Tongue (tissue), 1 donor: ENCODE measurements at regions not wholly inside any gene's neighbourhood (a gene's known extent, or its start where the extent isn't known, plus 50 kb on each side); places are given as distances from the start of the nearest gene placed in this dataset.
"Not testable (repeated sequence)": the region's sequence is repeated elsewhere in the genome, so short reads cannot be mapped to it uniquely, and the experiment has no call there.

ENCODE experiments used
- DNase-seq: peaks from one replicate; pipeline ENCODE4 v3.0.0-alpha.2; 2015

DNA sequence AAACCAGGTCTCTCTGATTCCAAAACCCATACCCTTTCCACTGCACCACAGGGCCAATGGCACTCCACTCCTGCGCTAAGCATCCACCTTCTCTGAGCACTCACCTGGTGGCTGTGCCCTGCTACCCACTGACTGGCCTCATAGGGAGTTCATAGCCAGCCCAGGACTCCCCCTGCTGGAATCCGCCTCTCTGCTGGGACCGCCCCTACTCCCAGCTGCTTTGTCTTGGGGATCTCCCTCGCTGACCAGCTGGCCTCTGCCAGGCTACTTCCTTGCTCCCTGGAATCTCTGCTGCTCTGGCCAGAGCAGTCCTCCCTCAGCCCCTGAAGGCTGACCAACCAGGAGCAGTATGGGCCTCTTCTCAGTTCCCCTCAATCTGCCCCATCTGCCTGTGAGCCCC is 129.7 kb downstream of the FAXC start:
- DNase-seq, result no peak

DNA sequence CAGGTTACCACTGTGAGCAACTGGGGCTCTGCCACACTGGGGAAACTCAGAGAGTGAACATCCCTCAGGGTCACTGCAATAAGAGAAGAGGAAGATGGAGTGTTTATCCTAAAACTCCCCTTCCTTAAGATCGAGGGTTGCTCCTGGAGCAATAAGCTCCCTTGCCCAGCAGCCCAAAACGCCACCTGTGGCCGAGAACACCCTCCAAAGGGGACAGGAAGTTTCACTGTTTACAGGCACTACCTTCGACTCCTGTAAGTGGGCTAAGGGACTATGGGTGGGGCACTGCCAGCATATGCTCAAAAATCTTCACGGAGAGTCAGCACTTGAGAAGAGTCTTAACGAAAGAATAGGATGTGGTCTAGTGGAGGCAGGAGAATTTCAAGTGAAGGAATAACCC is 132.5 kb downstream of the FAXC start:
- no peak for DNase-seq

- DNase-seq, result no peak
Observed at GRCh38 chr6:99195986-99196655, 153.4 kb downstream of the FAXC start.

DNA sequence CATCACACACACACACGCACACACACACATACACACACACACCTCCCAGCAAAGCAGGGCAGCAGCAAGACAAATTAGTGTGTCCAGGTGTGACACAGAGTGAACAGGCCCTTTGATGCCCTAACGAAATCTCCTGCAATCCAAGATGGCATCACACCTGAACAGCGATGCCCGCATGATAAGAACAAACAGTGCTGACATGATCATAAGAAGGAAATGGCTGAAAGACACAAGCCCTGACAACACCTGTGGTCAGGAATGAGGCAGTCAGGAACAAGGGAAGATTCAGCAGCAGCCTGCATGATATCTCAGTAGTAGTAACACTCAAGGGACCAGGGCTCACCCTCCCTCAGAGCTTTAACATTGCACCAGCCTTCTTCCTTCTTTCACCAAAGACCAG is 156.9 kb downstream of the FAXC start:
- DNase-seq, result no peak

DNA sequence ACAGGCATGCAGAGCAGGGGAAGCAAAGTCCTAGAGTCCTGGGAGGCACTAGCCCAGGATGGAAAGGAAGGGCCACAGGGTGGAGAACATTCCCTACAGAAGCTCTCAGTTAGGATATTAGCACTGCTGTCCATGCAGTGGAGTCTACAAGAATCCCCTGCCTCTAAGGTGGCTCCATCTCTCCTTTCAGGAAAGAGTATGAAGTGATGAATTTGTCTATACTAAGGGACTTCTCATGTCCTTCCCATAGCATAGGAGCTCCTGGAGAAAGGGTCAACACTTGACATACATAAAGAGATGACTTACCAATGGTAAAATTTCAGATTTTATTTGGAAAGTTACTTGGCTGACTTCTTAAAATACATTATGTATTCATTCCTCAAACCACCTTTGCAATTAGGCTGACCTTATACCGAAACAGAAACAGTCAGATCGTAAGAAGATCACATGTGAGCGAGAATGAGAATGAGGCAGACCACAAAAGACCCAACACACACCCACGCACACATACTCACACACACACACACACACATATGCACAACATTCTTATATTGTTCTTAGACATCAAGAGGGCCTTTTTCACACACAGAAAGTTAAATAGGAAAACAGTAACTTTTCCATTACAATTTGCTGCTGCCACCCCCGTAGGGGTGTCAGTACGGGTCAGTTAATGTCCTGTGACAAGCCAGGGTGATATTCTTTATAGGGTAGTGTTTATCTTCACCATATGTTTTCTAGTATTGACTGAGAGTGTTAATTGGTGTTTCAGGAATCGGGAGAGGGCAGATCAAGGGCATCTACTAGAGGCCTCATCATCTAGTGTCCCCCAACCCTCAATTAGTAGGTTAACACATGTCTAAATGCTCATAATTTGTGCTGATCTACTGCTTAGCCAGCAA is 159.4 kb downstream of the FAXC start:
- DNase-seq, result no peak

DNA sequence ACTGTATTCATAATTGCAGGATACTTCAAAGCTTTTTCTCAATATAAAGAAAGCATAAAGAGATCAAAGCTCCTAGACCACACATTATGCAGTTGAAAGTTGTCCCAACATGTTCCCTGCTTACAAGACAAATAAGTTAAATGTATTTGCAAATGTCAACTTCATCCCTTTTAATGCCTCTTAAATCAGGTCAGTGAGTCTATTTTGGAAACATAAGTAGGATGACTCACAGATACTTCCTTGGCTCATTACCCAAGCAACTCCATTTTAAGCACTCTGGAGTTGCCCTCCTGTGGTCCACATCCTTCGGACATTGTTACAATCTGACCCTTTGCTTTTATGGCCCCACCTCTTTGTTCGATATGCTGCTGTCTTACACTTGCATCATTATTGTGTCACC is 162.0 kb downstream of the FAXC start:
- peak; percentile 21 for DNase-seq

GRCh38 chr6:99186417-99186816 is 163.1 kb downstream of the FAXC start:
- DNase-seq, result no peak

DNA sequence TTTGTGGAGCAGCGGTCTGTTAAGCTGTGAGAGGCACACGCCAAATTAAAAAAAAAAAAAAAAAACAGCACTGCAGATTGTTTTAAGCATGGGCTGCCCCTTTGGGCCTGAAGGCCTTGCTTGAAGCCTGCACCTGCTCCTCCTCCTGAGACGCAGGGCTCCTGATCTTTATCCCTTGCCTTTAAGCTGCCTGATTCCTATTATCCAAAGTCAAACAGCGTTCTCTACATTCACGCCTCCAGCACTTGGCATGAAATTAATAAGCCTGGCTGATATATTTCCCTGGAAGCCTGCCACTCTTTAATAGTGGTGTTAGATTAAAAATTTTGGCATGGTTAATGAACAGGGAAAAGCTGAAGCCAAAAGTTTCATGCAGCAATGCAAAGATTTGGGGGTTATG is 163.9 kb downstream of the FAXC start:
- DNase-seq, result peak; percentile 5

- DNase-seq, result no peak
Observed at GRCh38 chr6:99184696-99185095, 164.8 kb downstream of the FAXC start.

GRCh38 chr6:99183066-99183465 is 166.4 kb downstream of the FAXC start:
- no peak for DNase-seq

- no peak for DNase-seq
Observed at GRCh38 chr6:99181174-99181573, 168.3 kb downstream of the FAXC start.

GRCh38 chr6:99178168-99178567 is 171.3 kb downstream of the FAXC start:
- DNase-seq, result no peak

DNA sequence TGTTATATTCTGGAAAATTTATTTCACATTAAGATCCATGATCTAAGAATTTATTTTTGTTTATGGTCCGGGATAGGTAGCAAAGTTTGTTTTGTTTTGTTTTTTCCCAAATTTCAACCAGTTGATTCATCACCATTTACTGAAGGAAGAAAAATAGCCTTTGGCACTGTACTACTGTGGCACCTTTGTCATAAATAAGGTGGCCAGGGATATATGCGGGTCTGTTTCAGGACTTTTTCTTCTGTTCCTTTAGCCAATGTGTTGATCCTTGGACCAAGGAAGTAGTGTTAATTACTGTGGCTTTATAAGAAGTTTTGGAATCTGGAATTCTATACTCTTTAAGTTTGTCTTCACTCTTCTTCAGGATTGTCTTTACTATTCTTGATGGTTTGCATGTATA is 171.7 kb downstream of the FAXC start:
- DNase-seq, result no peak

- DNase-seq, result no peak
Observed at GRCh38 chr6:99165838-99166237, 183.6 kb downstream of the FAXC start.

- no peak for DNase-seq
Observed at GRCh38 chr6:99152347-99152643, 197.2 kb downstream of the FAXC start.

DNA sequence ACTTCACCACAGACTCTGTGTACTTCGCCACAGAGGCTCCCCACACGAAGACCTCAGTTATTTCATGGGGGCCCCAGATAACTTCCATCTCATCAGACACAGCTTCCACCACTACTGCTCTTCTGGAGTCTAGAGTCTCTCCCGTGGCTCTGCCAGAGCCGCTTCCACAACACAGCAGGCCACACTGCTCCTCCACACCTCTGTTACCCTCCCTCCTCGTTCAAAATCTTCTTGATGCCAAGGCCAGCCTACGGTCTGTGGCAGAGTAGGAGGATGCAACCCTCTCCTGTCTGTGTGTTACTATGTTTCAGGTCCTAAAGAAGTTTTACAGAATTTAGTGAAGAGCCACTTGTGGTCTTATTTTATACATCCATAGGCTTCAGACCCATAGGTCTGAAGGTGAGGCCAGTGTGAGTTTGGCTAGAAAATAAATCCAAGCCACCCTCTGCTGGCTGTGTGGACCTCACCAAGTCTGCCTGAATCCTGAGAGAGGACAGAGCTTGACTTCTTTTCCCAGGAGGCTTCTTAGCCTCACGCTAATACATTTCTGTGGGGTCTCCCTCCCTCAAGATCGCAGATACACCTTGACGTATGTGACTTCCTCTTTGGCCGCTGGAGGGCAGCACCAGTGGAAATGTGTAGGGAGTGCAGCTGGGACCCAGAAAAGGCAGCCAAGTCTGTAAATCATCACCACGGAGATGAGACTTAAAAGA is 197.7 kb downstream of the FAXC start:
- DNase-seq, result peak; percentile 38

DNA sequence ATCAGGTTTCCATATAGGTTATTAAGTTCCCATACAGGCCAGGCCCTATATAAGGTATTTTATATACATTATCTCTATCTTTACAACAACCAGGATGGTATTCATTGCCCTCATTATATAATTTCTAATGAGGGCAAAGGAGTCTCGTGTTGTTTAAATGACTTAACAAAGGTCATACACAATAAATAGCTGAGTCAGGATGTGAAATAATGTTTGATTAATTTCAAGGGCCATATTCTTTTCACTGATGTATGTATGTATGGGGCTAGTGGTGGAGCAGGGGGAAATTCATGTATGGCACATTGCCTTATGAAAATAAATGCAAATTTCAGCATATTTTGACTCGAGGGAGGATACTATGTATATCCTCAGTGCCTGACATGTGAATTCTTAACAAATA is 200.7 kb downstream of the FAXC start:
- no peak for DNase-seq

DNA sequence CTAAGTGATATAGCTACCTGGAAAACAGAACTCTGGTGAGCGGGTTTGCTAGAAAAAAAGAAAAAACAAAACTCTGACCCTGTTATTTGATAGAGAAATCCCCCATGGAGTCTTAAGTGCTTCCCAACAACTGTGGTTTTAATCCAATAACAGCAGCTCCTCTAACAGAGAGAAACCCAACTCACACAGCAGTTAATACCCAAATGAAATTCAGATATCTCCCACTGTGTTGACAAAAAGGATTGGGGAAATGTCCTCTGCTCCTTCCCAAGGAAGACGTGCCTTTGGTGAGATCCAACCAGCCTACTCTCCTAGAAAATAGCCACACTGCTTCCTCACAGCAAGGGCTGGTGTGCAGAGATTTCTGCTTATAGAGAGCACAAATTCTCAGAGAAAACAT is 200.4 kb upstream of the FBXL4 start:
- DNase-seq, result peak; percentile 1

GRCh38 chr6:99147206-99147605 is 199.5 kb upstream of the FBXL4 start:
- DNase-seq, result no peak

DNA sequence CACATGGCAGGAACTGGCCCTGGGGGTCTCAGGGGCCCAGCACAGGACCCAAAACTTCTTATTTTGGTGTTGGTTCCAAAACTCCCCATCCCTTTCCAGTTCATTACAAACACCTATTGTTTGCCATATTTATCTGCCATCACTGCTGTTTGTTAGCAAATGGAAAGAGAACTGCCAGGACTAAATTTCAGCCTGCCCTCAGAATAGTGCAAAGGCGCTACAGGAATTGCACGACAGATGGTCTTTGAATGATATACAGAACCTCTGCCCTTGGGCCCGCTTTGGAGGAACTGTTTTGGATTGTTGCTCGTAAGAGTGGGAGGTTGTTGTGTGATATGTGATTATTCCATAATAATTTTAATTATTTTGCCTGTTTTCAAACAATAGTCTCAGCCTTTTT is 199.0 kb upstream of the FBXL4 start:
- DNase-seq, result no peak

DNA sequence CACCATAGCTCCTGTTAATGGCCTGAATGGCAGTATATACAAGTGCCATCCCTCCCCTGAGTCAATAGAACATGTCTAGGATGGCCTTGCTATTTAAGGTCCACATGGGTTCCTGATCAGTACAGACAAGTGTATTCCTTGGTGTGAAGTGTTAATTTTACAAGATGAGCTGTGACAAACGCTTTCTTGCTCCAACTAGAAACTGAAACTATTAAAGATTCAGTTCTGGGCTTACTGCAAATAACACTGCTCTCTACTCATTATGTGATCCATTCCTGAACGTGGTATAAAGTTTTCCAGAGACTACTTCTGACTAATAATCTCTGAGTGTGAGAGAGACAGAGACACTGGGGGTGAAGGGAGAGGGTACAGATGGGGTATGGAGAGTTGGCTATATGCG is 198.0 kb upstream of the FBXL4 start:
- no peak for DNase-seq

- DNase-seq, result no peak
Observed at GRCh38 chr6:99143108-99143861, 195.5 kb upstream of the FBXL4 start.

DNA sequence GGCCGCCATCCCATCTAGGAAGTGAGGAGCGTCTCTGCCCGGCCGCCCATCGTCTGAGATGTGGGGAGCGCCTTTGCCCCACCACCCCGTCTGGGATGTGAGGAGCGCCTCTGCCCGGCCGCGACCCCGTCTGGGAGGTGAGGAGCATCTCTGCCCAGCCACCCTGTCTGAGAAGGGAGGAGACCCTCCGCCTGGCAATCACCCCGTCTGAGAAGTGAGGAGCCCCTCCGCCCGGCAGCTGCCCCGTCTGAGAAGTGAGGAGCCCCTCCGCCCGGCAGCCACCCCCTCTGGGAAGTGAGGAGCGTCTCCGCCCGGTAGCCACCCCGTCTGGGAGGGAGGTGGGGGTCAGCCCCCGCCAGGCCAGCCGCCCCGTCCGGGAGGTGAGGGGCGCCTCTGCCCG is 194.2 kb upstream of the FBXL4 start:
- DNase-seq, result not testable (repeated sequence)
